ENCODE measurements at regions not wholly inside any gene's neighbourhood (a gene's known extent, or its start where the extent isn't known, plus 50 kb on each side); places are given as distances from the start of the nearest gene placed in this dataset.

GRCh38 chr1:105172788-105173187 is 1423.1 kb downstream of the AMY1C start:
- TF ChIP-seq, protein P1, sequence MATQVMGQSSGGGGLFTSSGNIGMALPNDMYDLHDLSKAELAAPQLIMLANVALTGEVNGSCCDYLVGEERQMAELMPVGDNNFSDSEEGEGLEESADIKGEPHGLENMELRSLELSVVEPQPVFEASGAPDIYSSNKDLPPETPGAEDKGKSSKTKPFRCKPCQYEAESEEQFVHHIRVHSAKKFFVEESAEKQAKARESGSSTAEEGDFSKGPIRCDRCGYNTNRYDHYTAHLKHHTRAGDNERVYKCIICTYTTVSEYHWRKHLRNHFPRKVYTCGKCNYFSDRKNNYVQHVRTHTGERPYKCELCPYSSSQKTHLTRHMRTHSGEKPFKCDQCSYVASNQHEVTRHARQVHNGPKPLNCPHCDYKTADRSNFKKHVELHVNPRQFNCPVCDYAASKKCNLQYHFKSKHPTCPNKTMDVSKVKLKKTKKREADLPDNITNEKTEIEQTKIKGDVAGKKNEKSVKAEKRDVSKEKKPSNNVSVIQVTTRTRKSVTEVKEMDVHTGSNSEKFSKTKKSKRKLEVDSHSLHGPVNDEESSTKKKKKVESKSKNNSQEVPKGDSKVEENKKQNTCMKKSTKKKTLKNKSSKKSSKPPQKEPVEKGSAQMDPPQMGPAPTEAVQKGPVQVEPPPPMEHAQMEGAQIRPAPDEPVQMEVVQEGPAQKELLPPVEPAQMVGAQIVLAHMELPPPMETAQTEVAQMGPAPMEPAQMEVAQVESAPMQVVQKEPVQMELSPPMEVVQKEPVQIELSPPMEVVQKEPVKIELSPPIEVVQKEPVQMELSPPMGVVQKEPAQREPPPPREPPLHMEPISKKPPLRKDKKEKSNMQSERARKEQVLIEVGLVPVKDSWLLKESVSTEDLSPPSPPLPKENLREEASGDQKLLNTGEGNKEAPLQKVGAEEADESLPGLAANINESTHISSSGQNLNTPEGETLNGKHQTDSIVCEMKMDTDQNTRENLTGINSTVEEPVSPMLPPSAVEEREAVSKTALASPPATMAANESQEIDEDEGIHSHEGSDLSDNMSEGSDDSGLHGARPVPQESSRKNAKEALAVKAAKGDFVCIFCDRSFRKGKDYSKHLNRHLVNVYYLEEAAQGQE (IDR thresholded peaks at IDR 0.05; ENCODE audit: insufficient replicate concordance, low read depth): no peak
- TF ChIP-seq CTCF (IDR thresholded peaks at IDR 0.05; ENCODE audit: insufficient read depth, low read length) (no peak), POLR2AphosphoS5 (IDR thresholded peaks at IDR 0.05; ENCODE audit: low read depth) (no peak), SPI1 (IDR thresholded peaks at IDR 0.05; ENCODE audit: borderline replicate concordance, low read depth) (no peak)
